Fibroblast of upper back skin (primary cell): ENCODE measurements at regions not wholly inside any gene's neighbourhood (a gene's known extent, or its start where the extent isn't known, plus 50 kb on each side); places are given as distances from the start of the nearest gene placed in this dataset.
"Not testable (repeated sequence)": the region's sequence is repeated elsewhere in the genome, so short reads cannot be mapped to it uniquely, and the experiment has no call there.

Experiments
- DNase-seq: peaks from one replicate; pipeline ENCODE4 v3.0.0-alpha.2; 2013

GRCh38 chr13:63843766-63844699, 2428.4 kb upstream of the PCDH20 start:
- no peak for DNase-seq

GRCh38 chr13:63842102-63842501, 2426.5 kb upstream of the PCDH20 start:
- DNase-seq: no peak

- no peak for DNase-seq
Measured at GRCh38 chr13:63840551-63841421, 2425.1 kb upstream of the PCDH20 start.

- DNase-seq: no peak
Measured at GRCh38 chr13:63838366-63839110, 2422.9 kb upstream of the PCDH20 start.

GRCh38 chr13:63837701-63838100, 2422.1 kb upstream of the PCDH20 start:
- not testable (repeated sequence) for DNase-seq

DNA sequence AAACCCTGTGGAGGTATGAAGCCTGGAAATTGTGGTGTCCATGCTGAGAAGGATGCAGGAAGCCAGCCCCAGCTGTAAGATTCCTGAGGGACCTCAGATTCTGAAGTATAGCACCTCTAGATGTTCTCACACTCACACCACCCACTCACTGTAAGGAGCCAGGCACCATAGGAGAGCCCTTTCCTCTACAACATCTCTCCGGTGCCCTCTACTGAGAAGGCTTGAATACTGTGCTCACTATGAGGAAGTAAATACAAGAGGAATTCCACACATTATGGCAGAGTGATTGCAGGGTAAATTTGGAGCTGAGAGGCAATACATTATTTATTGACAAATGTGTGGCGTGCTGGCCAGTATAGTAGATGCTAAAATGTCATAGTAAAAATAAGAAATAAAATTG, 2414.0 kb upstream of the PCDH20 start:
- DNase-seq: not testable (repeated sequence)

- DNase-seq: not testable (repeated sequence)
Measured at GRCh38 chr13:63821785-63822184, 2406.1 kb upstream of the PCDH20 start.

GRCh38 chr13:63811428-63812004, 2395.9 kb upstream of the PCDH20 start:
- not testable (repeated sequence) for DNase-seq

- DNase-seq: not testable (repeated sequence)
Measured at GRCh38 chr13:63791134-63791533, 2375.5 kb upstream of the PCDH20 start.

DNA sequence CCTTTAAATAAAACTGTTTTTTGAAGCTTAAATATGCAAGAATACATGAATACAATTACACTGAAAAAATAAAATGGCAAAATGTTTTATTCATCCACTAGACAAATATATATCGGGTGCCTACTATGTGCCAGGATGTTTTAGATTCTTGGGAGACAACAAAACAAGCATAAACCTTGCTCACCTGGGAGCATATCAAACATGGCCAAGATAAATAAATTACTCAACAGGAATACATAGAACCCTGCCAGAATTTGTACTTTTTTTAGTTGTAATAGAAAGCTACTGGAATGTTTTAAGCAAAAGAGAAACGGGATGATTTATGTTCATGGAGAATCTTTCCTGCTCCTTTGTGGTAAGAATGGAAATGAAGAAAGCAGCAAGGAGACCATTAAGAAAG, 2358.5 kb upstream of the PCDH20 start:
- no peak for DNase-seq

- no peak for DNase-seq
Measured at GRCh38 chr13:63773476-63773875, 2357.8 kb upstream of the PCDH20 start.

DNA sequence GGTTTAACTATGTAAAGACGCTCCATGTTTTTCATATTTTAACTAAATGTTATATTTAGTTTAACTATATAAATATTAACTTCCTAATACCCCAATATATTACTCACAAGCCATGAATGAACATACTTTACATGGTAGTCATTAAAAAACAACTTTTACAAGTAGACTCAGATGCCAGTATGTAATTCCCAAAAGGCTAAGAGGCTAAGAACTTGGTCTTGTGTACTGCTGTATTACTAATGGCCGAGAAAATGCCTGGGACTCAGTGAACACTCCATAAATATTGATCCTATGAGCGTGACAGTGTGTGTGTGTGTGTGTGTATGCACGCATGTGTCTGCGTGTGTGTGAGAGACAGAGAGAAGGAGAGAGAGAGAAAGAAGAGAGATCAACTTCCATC, 2342.0 kb upstream of the PCDH20 start:
- DNase-seq: not testable (repeated sequence)

GRCh38 chr13:63749857-63750256, 2334.2 kb upstream of the PCDH20 start:
- not testable (repeated sequence) for DNase-seq

DNA sequence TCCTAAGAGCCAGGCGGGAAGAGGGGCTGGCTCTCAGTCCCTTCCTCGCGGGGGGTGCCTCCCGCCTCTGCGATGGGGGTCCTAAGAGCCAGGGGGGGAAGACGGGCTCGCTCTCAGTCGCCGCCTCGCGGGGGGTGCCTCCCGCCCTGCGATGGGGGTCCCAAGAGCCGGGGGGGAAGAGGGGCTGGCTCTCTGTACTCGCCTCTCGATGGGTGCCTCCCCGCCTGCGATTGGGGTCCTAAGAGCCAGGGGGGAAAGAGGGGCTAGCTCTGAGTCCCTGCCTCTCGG, 2326.1 kb upstream of the PCDH20 start:
- DNase-seq: not testable (repeated sequence)

GRCh38 chr13:63741029-63741813, 2325.6 kb upstream of the PCDH20 start:
- no peak for DNase-seq

GRCh38 chr13:63739112-63739735, 2323.6 kb upstream of the PCDH20 start:
- DNase-seq: not testable (repeated sequence)

- no peak for DNase-seq
Measured at GRCh38 chr13:63737418-63737817, 2321.8 kb upstream of the PCDH20 start.

- DNase-seq: no peak
Measured at GRCh38 chr13:63731896-63732295, 2316.2 kb upstream of the PCDH20 start.

DNA sequence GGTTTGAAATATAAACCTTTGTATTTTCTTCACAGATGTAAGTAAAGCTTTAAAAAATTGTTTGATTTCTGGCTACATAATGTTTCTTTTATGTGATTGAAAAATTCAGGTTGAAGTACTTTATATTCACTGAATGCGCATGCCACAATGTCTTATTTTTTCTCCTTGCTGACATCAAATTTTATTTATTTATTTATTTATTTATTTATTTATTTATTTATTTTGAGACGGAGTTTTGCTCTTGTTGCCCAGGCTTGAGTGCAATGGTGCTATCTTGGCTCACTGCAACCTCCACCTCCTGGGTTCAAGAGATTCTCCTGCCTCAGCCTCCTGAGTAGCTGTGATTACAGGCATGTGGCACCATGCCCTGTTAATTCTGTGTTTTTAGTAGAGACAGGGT, 2296.5 kb upstream of the PCDH20 start:
- not testable (repeated sequence) for DNase-seq

GRCh38 chr13:63706751-63707150, 2291.1 kb upstream of the PCDH20 start:
- DNase-seq: no peak

DNA sequence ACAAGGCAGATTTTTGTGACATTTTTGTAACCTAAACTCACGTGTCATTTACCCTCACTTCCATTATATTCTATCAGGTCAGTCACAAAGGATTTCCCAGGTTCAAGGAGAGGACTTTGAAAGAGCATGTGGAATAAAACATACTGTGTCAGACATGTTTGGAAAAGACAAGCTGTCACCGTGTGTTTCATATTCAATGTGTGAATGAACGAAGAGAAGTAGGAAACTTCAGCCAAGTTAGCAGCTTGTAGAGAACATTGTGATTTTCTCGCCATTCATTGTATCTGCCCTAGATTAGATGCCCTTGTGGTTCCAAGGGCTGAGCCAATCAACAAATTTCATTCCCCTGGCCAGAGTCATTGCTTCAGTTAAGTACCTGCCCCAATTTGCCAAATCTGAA, 2288.9 kb upstream of the PCDH20 start:
- no peak for DNase-seq
